ENCODE measurements at regions not wholly inside any gene's neighbourhood (a gene's known extent, or its start where the extent isn't known, plus 50 kb on each side); places are given as distances from the start of the nearest gene placed in this dataset.

DNA sequence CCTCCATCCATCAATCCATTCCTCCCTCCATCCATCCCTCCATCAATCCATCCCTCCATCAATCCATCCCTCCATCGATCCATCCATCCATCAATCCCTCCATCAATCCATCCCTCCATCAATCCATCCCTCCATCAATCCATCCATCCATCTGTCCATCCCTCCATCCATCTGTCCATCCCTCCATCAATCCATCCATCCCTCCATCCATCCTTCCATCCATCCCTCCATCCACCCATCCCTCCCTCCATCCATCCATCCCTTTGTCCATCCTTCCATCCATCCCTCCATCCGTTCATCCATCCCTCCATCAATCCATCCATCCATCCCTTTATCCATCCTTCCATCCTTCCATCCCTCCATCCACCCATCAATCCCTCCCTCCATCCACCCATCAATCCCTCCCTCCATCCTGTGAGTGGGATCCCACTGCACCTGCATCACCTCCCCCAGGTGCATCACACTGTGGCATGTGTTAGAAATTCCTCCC lies 338.1 kb upstream of the SFSWAP start:
- no peak for DNase-seq (ENCODE audit: low spot score)
- intact Hi-C loops (cut with DNase I) = no loop called here

DNA sequence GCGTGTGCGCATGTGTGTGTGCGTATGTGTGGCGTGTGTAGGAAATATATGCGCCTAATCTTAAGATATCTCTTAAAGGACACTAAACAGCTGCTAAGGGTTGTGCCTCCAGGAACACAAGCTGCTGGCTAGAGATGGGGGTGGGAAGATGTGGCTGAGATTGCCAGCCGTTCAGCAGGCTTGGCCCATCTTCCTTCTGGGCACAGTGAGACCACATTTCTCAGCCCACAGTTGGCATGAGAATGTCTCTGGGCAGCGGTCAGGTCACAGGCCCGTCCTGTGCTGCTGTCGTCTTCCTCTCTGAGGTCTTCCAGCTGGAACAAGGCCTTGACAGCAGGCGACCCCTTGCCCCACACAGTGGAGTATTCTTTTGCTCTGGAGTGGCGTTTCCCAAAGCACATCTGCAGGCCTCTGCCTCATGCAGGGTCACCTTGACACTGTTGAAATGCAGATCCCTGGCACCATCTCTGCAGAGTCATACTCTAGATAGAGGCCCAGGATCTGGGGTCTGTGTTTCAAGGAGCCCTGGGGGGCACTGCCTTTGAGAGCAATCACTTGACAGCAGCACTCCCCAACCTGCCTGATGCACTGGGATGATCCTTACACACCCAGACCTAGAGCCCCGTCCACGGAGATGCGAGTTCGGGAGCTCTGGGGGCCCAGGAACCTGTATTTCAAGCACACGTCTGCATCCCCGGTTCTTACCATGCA lies 335.5 kb upstream of the SFSWAP start:
- intact Hi-C loops (cut with DNase I) = no loop called here
- DNase-seq (ENCODE audit: low spot score) = no peak

DNA sequence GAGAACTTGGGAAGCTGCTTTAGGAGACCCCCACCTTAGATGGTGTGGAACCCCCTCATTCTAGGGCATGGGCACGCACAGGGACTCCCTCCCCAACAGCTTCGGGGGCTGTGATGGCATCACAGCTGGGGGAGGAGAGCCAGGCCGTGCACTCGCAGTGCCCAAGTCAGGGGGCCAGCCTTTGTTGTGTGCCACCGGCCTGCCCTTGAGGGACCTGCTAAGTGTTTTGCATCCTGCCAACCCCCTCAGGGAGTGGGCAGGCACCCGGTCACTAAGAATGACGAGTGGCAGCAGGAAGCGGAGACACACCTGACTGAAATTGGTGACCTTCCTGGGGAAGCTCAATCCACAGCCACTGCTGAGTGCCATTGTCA lies 334.9 kb upstream of the SFSWAP start:
- intact Hi-C loops (cut with DNase I) = no loop called here
- no peak for DNase-seq (ENCODE audit: low spot score)

GRCh38 chr12:131378176-131378842 lies 332.6 kb upstream of the SFSWAP start:
- intact Hi-C loops (cut with DNase I) = no loop called here
- no peak for DNase-seq (ENCODE audit: low spot score)

- intact Hi-C loops (cut with DNase I) = no loop called here
- DNase-seq (ENCODE audit: low spot score) = no peak
Observed at GRCh38 chr12:131378861-131379665, 331.8 kb upstream of the SFSWAP start.

GRCh38 chr12:131379738-131380137 lies 331.2 kb upstream of the SFSWAP start:
- DNase-seq (ENCODE audit: low spot score) = no peak

GRCh38 chr12:131380220-131380964 lies 330.5 kb upstream of the SFSWAP start:
- intact Hi-C loops (cut with DNase I) = no loop called here
- DNase-seq (ENCODE audit: low spot score) = peak; percentile 75

More at GRCh38 chr12:131379738-131380137, 331.2 kb upstream of the SFSWAP start:
- intact Hi-C loops (cut with DNase I) = no loop called here

- intact Hi-C loops (cut with DNase I) = no loop called here
- peak; percentile 75 for DNase-seq (ENCODE audit: low spot score)
Observed at GRCh38 chr12:131380965-131381705, 329.8 kb upstream of the SFSWAP start.

GRCh38 chr12:131381716-131382430 lies 329.0 kb upstream of the SFSWAP start:
- intact Hi-C loops (cut with DNase I) = no loop called here

DNA sequence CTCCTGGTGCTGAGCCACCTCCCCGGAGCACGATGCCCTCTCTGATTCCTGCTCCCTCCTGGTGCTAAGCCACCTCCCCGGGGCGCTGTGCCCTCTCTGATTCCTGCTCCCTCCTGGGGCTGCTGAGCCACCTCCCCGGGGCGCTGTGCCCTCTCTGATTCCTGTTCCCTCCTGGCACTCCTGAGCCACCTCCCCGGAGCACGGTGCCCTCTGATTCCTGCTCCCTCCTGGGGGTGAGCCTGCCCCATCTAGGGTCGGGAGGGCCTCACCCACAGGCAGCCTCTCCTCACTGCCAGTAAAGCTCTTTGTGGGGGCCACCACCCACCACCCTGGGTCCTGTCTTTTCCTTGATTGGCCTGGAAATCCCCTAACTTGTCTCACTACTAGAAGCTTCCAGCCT lies 327.6 kb upstream of the SFSWAP start:
- DNase-seq (ENCODE audit: low spot score) = peak; percentile 65

More at GRCh38 chr12:131381716-131382430, 329.0 kb upstream of the SFSWAP start:
- DNase-seq (ENCODE audit: low spot score) = peak; percentile 69

GRCh38 chr12:131383741-131384543 lies 326.9 kb upstream of the SFSWAP start:
- intact Hi-C loops (cut with DNase I) = no loop called here
- no peak for DNase-seq (ENCODE audit: low spot score)

More for the DNA sequence above, 327.6 kb upstream of the SFSWAP start:
- intact Hi-C loops (cut with DNase I) = no loop called here

DNA sequence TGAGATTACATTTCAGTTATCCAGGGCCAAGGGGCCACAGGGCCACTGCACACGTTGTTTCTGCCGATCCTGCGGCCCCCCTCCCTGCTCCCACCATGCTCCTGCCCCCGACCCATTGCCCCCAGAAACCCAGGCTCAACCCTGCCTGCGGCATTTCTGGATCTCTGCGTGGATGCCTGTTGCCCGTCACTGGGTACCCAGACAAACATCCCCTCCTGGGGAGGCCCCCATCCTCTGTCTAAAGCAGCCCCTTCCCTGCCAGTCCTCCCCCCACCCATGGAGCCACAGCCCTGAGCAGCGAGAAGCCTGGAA lies 326.4 kb upstream of the SFSWAP start:
- DNase-seq (ENCODE audit: low spot score) = peak; percentile 61
- intact Hi-C loops (cut with DNase I) = no loop called here

DNA sequence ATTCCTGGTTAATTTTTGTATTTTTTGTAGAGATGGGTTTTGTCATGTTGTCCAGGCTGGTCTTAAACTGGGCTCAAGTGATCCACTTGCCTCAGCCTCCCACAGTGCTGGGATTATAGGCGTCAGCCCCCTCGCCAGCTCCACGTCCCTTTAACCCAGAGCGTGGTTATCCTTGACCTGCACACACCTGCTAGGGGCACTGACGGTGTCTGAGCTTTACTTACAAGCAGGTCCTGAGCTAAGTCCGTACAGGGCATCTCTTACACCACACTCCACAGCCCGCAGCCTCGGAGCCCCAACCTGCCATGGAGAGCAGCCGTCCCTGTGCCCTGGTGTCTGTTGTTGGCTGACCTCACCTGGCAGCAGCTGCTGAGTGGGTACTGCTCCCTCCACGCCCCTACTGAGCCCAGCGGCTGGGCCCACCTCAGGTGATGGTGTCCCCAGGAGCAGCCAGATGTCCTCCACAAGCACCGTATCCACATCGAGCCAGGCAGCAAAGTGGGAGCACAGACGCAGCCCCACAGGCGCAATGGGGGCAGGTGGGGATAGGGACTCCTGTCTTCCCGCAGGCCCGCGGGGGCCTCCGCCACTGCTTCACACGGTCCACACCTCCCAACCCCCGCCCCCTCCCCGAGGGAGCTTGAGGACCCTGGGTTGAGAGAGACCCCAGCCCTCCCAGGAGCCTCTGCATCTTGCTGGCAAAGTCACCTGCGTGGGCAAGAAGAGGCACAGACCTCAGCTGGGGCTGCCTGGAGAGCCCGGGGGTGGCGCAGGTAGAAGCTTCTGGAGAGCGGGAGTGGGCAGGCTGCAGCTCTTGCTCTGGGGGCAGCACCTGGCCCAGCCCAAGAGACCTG lies 325.4 kb upstream of the SFSWAP start:
- peak; percentile 78 for DNase-seq (ENCODE audit: low spot score)
- intact Hi-C loops (cut with DNase I) = no loop called here

GRCh38 chr12:131386167-131386521 lies 324.7 kb upstream of the SFSWAP start:
- no peak for DNase-seq (ENCODE audit: low spot score)
- intact Hi-C loops (cut with DNase I) = no loop called here

- intact Hi-C loops (cut with DNase I) = no loop called here
- DNase-seq (ENCODE audit: low spot score) = no peak
Observed at GRCh38 chr12:131386781-131387180, 324.1 kb upstream of the SFSWAP start.

DNA sequence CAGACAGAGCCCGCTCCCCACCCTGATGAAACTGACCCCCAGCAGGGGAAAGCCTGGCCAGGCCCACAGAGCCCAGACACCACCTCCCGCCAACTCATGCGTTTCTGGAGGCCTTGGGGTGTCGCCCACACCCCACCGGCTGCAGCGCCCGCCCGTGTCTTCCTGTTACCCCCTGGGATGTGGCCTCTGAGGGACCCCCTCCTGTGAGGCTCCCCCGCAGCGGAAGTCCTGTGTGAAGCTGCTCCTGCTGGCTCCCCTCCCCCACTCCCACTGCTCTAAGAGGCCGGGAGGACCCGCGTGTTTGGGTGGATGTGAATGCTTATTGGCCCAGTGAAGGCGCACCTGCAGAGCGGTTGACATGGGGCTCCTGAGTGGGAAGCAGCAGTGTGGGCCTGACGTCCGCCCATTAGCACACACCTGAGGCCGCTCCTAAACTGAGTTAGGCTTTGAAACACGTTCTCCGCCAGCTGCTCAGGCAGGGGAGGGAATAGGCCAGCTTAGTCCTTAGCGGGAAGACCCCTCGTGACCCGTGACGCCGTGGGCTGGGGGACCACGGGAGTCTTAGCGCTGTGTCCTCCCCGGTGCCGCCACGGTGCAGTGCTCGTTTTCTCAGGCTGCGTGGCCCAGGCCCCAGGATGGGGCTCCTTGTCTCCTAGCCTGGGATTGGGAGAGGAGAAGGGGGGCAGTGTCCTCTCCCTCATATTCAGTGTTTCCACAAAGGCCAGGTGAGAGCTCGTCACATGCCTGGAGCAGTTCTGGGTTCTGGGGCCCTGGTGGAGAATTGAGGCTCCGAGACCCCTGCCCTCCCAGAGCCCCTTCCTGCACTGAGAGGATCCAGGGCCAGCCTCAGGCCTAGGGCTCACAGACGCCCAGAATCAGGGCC lies 323.4 kb upstream of the SFSWAP start:
- DNase-seq (ENCODE audit: low spot score) = peak; percentile 72
- intact Hi-C loops (cut with DNase I) = no loop called here

Data from posterior vena cava (tissue), 2 donors.